Endodermal cell (in vitro differentiated cells): ENCODE measurements at regions not wholly inside any gene's neighbourhood (a gene's known extent, or its start where the extent isn't known, plus 50 kb on each side); places are given as distances from the start of the nearest gene placed in this dataset.

Experiments
- DNase-seq: peaks from one replicate; pipeline ENCODE4 v3.0.0-alpha.2; 2017
- H3K27ac ChIP-seq: 2 replicates; pipeline ENCODE4 v1.5.1; 2013; ENCODE audit warnings: mild to moderate bottlenecking, low read depth, low read length, moderate library complexity
- H3K27me3 ChIP-seq: 2 replicates; pipeline ENCODE4 v1.6.1; 2013; ENCODE audit warnings: mild to moderate bottlenecking, low read length, moderate library complexity; ENCODE audit not compliant: insufficient read depth, control insufficient read depth, poor library complexity, severe bottlenecking
- H3K36me3 ChIP-seq: 2 replicates; pipeline ENCODE4 v1.7.0; 2013; ENCODE audit warnings: mild to moderate bottlenecking, low read length, moderate library complexity; ENCODE audit not compliant: control insufficient read depth, insufficient read depth
- H3K4me1 ChIP-seq: one replicate; pipeline ENCODE4 v1.7.0; 2013; ENCODE audit warnings: low read length; ENCODE audit not compliant: control insufficient read depth, insufficient read depth
- H3K4me3 ChIP-seq: 2 replicates; pipeline ENCODE4 v1.5.1; 2013; ENCODE audit warnings: mild to moderate bottlenecking, low read length, moderate library complexity
- H3K9ac ChIP-seq: 2 replicates; pipeline ENCODE4 v1.6.1; 2013; ENCODE audit warnings: mild to moderate bottlenecking, low read length, moderate library complexity; ENCODE audit not compliant: poor library complexity, severe bottlenecking; ENCODE audit errors: extremely low read depth
- H3K9me3 ChIP-seq: 2 replicates; pipeline ENCODE4 v1.6.1; 2013; ENCODE audit warnings: mild to moderate bottlenecking, low read length, moderate library complexity; ENCODE audit not compliant: control insufficient read depth
- H3K27ac Mint-ChIP-seq: 2 replicates; pipeline ENCODE4 v1.8.0; 2020; ENCODE audit warnings: mixed read lengths
- H3K27me3 Mint-ChIP-seq: 2 replicates; pipeline ENCODE4 v1.8.0; 2021; ENCODE audit warnings: mild to moderate bottlenecking, mixed read lengths; ENCODE audit not compliant: insufficient read depth
- H3K36me3 Mint-ChIP-seq: 2 replicates; pipeline ENCODE4 v1.8.0; 2020; ENCODE audit warnings: low read depth, mixed read lengths
- H3K4me1 Mint-ChIP-seq: 2 replicates; pipeline ENCODE4 v1.8.0; 2020; ENCODE audit warnings: mixed read lengths
- H3K4me3 Mint-ChIP-seq: 2 replicates; pipeline ENCODE4 v1.8.0; 2020; ENCODE audit warnings: mild to moderate bottlenecking, moderate library complexity, mixed read lengths
- H3K9me3 Mint-ChIP-seq: 2 replicates; pipeline ENCODE4 v1.8.0; 2020; ENCODE audit warnings: mild to moderate bottlenecking, mixed read lengths
- CTCF ChIP-seq: fragments of 200-600 bp; sonication (generic); conservative IDR thresholded peaks from 2 replicates; pipeline ENCODE4 v1.5.0; 2021; ENCODE audit warnings: antibody characterized with exemption, mild to moderate bottlenecking
- WGBS, 2 experiments: methylation state at CpG; one replicate each; pipeline versions ENCODE4 v1.1.5 to v1.1.7; 2013; ENCODE audit warnings: missing lambda C conversion rate in 2 of 2, mixed read lengths in 1 of 2; ENCODE audit not compliant: insufficient coverage in 1 of 2, insufficient read length in 1 of 2; 5-methylcytosine and 5-hydroxymethylcytosine counted together

- 93% methylated on average over 3 to 4 of the region's 4 CpGs for WGBS, 2 experiments
These were observed 76.6 kb upstream of the CPOX start for GRCh38 chr3:98670020-98670419.

GRCh38 chr3:98679986-98680385, 83.2 kb upstream of the ST3GAL6 start:
- Histone ChIP-seq H3K36me3 (no peaks in the 10 kb centered on the region), H3K4me1 (no peaks in the 10 kb centered on the region), H3K9me3 (no peaks in the 10 kb centered on the region), H3K27me3 (no peaks in the 10 kb centered on the region), H3K27ac (no peak overlapping the region), H3K4me3 (no peak overlapping the region), H3K9ac (no peak overlapping the region)
- Mint-ChIP-seq H3K36me3 (no peaks in the 10 kb centered on the region), H3K4me3 (no peak overlapping the region), H3K27ac (no peak overlapping the region), H3K9me3 (no peaks in the 10 kb centered on the region), H3K27me3 (no peaks in the 10 kb centered on the region), H3K4me1 (no peaks in the 10 kb centered on the region)
- no peak for DNase-seq
- WGBS, 2 experiments, result 100% methylated on average over 1 of the region's 2 CpGs; no CpG with 5 or more reads in 1 of the 2 experiments
- no peak for TF ChIP-seq CTCF

More at GRCh38 chr3:98670020-98670419, 76.6 kb upstream of the CPOX start:
- DNase-seq, result no peak
- no peak for TF ChIP-seq CTCF
- H3K4me3 Mint-ChIP-seq, result no peak overlapping the region
- H3K36me3 Mint-ChIP-seq, result no peaks in the 10 kb centered on the region
- Histone ChIP-seq H3K9me3 (no peaks in the 10 kb centered on the region), H3K9ac (no peak overlapping the region), H3K27ac (no peak overlapping the region), H3K27me3 (peaks cover 7% of the 10 kb centered on the region), H3K36me3 (no peaks in the 10 kb centered on the region), H3K4me1 (no peaks in the 10 kb centered on the region), H3K4me3 (no peak overlapping the region)
- H3K4me1 Mint-ChIP-seq, result peaks cover 3% of the 10 kb centered on the region
- H3K27ac Mint-ChIP-seq, result no peak overlapping the region
- H3K27me3 Mint-ChIP-seq, result no peaks in the 10 kb centered on the region
- H3K9me3 Mint-ChIP-seq, result no peaks in the 10 kb centered on the region

- Mint-ChIP-seq H3K4me3 (no peak overlapping the region), H3K36me3 (no peaks in the 10 kb centered on the region), H3K27ac (no peak overlapping the region), H3K4me1 (no peaks in the 10 kb centered on the region), H3K27me3 (no peaks in the 10 kb centered on the region), H3K9me3 (no peaks in the 10 kb centered on the region)
- Histone ChIP-seq H3K27ac (no peak overlapping the region), H3K4me3 (no peak overlapping the region), H3K9ac (no peak overlapping the region), H3K27me3 (no peaks in the 10 kb centered on the region), H3K9me3 (no peaks in the 10 kb centered on the region), H3K4me1 (no peaks in the 10 kb centered on the region), H3K36me3 (no peaks in the 10 kb centered on the region)
- no peak for TF ChIP-seq CTCF
- no peak for DNase-seq
- WGBS, 2 experiments, result 91 to 100% methylated on average over 1 to 5 of the region's 5 CpGs
These were observed 82.4 kb upstream of the ST3GAL6 start for GRCh38 chr3:98680723-98681122.
